GM18870 (cell line): ENCODE measurements at regions not wholly inside any gene's neighbourhood (a gene's known extent, or its start where the extent isn't known, plus 50 kb on each side); places are given as distances from the start of the nearest gene placed in this dataset.
"Not testable (repeated sequence)": the region's sequence is repeated elsewhere in the genome, so short reads cannot be mapped to it uniquely, and the experiment has no call there.

Source experiments
- ATAC-seq: cut with Tn5 transposase; IDR thresholded peaks from one replicate; pipeline ENCODE4 v1.9.1; 2021; ENCODE audit warnings: moderate library complexity; ENCODE audit not compliant: unreplicated experiment

DNA sequence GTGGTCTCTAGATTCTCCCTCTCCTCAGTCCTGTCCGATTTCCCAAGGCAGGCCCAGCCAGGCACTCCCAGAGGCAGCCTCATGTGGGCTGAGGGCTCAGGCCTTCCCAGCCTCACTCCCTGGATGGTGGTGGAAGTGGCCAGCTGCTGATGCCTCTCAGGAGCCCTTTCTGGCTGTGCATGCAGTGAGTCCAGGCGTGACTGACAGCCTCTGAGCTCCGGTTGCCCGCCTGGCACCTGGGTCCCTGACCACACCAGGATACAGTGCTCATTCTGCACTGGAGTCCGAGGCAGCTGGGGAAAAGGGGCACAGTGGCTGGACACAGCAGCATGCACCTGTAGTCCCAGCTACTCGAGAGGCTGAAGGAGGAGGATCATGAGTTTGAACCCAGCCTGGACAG, 132.6 kb downstream of the CUL2 start:
- ATAC-seq = no peak

DNA sequence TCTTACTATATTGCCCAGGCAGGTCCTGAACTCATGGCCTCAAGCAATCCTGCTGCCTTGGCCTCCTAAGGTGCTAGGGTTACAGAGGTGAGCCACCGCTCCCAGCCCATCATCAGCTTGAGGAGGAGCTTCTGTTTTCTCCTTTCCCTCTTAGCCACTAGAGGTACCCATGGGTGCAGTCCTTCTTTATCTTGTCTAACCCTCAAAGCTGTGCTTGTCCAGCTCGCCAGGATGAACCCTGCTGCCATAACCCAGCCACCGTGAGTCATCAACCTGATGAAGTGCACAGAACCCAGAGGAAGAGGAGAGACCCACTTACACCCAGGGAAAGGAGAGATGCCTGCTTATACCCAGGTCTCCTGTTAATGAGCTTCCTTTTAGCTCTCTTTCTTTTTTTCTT, 133.4 kb downstream of the CUL2 start:
- no peak for ATAC-seq

DNA sequence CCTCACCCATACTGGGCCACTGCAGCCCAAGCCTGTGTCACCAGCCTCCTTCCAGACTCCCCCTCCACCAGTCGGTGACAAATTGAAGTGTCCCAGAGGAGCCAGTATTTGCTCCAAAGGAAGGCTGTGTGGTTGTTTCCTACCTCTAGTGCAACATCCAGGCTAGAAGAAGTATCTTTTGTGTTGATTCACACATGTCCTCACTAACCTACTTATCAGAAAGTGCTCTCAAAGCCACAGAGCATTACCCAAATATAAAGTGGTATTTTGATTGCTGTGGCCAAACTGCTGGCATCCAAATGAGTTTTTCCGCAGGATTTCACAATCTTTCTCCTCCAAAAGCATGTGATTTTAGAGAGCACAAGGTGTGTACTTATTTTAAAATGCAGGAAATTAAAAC, 134.8 kb downstream of the CUL2 start:
- no peak for ATAC-seq

DNA sequence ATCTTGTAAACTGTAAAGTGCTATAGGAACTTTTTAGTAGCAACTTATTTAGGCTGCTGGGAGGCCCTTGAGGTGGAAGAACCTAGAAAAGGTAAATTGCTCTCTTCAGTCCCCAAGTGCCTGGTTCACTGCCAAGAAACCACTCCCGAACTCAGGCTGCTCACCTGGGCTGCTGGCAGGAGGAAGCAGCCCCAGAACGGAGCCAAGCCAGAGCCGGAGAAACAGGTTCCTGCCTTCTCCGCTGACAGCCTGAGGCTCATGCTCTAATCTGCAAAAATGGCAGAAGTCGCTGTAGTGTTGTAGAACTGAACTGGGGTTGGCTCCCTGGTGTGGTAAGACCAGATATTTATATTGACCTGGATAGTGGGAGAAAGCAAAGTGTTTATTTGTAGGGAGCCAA, 136.0 kb downstream of the CUL2 start:
- ATAC-seq = no peak

DNA sequence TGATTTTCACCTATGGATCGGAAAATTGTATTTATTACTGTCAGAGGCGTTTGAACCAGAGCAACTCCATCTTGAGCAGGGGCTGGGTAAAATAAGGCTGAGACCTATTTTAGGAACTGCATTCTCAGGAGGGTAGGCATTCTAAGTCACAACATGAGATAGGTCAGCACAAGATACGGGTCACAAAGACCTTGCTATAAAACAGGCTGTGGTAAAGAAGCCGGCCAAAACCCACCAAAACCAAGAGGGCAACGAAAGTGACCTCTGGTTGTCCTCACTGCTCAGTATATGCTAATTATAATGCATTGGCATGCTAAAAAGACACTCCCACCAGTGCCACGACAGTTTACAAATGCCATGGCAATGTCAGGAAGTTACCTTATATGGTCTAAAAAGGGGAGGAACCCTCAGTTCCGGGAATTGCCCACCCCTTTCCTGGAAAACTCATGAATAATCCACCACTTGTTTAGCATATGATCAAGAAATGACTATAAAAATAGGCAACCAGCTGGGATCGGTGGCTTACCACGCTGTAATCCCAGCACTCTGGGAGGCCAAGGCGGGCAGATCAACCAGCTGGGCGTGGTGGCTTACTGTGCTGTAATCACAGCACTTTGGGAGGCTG, 136.3 kb upstream of the PARD3 start:
- ATAC-seq = not testable (repeated sequence)

DNA sequence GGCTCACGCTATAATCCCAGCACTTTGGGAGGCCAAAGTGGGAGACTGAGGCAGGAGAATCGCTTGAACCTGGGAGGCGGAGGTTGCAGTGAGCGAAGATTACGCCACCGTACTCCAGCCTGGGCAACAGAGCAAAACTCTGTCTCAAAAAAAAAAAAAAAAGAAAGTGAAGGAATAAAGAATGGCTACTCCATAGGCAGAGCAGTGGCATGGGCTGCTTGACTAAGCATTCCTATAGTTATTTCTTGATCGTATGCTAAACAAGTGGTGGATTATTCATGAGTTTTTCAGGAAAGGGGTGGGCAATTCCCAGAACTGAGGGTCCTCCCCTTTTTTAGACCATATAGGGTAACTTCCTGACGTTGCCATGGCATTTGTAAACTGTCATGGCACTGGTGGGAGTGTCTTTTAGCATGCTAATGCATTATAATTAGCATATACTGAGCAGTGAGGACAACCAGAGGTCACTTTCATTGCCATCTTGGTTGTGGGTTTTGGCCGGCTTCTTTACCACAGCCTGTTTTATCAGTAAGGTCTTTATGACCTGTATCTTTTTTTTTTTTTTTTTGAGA, 130.9 kb upstream of the PARD3 start:
- not testable (repeated sequence) for ATAC-seq

DNA sequence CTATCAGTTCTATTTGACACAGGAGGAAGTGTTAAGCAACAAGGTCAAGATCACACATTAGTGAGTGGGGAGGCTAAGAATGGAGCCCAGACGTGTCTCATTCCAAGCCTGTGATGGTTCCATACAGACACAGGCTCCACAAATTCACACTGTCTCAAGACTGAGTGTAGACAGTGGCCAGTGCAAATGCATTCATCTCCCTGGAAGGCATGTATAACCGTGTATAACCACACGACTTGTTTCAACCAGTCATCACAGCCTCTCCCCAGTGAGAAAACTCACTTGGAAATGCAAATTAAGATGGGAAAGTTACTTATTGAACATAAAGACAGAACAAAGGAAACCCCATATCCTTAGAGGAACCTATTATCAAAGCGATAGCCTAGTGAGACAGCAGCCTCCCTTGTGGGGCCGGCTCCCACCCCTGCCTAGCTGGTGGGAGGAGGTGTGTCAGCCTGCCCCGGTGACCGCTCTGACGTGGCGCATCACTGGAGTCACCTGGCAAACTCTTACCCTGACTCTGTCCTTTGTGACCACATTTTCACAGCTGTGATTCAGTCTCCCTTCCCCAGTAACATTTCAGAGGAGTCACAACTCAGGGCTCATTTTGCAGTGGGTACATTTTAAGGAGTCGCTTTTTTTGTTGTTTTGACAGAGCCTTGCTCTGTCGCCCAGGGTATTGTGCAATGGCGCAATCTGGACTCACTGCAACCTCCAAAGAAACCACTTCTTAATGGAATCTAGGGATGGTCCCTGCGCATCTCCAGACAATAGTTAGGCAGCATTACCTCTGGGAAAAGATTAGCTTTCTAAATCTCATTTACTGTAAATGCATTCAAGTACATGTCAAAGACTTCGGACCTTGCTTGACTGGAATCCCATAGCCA, 126.6 kb upstream of the PARD3 start:
- peak; percentile 77 for ATAC-seq

DNA sequence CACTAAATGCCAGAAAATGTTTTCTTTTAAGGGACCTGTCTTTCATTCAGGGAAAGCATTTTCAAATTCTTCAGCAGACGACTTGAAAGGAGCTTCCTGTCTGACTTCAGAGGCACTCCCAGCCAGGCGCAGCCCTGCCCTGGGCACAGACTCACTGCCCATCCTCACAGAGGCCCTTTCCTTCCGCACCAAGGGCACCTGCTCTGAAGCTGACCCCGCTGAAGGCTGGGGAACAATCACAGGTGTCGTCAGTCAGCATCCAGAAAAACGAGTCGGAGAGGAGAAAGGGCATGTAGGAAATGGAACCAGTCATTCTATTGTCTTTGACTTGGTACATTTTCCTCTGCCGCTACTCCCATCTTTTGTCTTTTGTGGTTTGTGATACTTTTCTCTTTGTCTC, 125.3 kb upstream of the PARD3 start:
- no peak for ATAC-seq

DNA sequence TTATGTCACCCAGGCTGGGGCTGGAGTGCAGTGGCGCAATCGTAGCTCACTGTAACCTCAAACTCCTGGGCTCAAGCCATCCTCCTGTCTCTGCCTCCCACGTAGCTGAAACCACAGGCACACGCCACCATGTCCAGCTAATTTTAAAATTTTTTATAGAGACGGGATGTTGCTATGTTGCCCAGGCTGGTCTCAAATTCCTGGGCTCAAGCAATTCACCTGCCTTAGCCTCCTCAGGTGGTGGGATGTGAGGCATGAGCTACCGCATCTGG, 123.2 kb upstream of the PARD3 start:
- no peak for ATAC-seq

DNA sequence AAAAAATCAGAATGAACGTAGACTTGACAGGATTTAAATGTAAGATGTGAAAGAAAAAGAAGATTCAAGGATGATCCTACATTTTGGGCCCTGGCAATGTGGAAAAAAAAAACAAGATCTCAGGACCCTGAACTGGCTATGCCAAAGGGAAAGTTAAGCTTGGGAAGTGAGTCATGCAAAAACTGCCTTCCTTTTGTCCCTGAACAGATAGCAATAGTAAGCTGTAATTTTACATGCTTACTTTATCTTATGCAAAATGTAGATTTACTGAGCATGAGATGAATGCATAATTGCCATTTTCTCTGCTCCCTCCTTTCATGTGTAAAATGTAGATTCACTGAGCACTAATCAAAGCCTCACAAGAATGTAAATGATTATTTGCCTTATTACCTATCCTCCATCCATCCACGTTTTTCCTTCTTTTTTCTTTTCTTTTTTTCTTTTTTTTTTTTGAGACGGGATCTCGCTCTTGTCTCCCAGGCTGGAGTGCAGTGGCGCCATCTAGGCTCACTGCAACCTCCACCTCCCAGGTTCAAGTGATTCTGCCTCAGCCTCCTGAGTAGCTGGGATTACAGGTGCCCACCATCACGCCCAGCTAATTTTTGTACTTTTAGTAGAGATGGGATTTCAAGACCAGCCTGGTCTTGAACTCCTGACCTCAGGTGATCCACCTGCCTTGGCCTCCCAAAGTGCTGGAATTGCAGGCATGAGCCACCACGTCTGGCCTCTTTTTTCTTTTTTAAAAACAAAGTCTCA, 122.7 kb upstream of the PARD3 start:
- not testable (repeated sequence) for ATAC-seq

DNA sequence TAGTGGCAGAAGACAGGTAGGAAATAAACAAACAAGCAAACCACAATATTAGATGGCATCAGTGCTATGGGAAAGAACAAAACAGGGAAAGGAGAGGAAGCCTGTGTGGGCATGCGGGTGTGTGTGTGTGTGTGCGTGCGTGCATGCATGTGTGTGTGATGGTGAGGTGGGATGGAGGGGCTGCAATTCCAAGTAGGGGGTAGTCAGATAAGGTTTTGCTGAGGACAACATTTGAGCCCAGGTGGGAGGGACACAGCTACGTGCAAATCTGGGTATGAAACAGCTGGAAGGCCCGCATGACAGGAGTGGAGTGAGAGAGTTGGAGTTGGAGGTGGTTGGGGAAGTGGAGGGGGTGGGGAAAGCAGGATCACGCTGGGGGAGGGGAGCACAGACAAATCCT, 121.0 kb upstream of the PARD3 start:
- no peak for ATAC-seq

DNA sequence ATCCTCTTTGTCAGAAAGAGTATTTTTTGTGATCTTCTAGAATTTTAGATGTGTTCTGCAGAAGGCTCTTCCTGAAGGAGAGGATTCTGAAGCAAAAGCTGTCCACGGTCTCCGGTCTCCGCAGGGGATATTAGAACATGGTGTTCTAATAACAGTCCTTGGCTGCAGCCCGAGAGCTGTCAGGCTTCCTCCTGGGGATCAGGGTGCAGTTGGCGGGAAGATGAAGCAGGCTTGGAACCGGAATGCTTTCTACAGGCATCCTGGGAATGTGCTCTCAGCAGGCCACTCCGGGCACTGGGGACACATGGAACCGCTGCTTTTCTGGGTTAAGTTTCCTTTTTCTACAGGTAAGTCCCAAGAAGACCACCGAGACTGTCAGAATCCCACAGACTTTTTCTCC, 118.6 kb upstream of the PARD3 start:
- no peak for ATAC-seq

DNA sequence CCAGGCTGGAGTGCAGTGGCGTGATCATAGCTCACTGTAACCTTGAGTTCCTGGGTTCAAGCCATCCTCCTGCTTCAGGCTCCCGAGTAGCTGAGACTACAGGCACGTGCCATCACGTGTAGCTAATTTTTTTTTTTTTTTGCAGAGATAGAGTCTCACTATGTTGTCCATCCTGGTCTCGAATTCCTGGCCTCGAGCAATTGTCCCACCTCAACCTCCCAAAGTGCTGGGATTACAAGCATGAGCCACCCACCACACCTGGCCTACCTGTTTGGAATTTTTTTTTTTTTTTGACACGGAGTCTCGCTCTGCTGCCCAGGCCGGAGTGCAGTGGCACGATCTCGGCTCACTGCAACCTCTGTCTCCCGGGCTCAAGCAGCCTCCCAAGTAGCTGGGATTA, 117.1 kb upstream of the PARD3 start:
- no peak for ATAC-seq

DNA sequence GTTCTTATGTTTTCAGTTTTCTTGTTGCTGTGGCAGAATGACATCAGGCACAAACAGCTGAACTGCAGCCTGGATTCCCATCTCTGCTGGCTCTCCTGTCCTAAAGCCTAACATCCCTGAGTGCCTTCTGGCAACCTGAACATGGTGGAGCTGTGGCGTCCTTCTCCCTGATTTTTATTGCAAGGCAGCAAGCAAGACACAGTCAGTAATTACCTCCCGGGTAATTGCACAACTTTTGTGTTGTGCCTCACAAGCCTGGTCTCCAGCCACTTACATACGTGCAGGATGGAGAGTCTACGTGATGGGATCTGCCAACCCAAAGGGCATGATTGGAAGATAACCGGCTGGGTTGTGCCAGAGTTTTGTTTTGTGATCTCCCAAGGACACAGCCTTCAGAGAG, 116.1 kb upstream of the PARD3 start:
- no peak for ATAC-seq

DNA sequence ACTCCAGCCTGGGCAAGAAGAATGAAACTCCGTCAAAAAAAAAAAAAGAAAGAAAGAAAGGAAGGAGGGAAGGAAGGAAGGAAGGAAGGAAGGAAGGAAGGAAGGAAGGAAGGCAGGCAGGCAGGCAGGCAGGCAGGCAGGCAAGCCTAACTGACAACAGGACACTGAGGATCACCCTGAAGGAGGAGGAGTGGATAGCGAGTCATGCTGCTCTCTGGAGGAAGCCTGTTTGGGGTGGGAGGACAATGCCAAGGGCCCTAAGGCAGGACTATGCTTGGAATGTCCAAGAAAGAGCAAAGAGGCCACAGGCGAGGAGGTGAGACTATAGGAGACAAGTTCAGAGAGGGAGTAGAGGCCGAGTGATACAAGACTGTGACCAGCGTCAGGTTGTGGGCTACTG, 107.0 kb upstream of the PARD3 start:
- ATAC-seq = no peak

DNA sequence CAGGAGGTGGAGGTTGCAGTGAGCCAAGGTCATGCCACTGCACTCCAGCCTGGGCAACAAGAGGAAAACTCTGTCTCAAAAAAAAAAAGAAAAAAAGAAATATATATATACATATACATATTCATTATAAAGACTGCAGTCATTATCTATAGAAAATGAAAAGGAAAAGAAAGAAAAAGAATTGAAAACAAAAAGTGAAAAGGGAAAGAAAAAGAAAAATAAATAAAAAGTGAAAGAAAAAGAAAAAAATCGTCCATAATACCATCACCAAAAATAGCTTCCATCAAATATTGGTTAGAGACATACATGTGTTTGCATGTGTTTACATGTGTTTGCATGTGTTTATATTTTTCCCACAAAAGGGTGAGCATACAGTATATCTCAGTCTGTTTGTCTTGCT, 105.5 kb upstream of the PARD3 start:
- no peak for ATAC-seq

DNA sequence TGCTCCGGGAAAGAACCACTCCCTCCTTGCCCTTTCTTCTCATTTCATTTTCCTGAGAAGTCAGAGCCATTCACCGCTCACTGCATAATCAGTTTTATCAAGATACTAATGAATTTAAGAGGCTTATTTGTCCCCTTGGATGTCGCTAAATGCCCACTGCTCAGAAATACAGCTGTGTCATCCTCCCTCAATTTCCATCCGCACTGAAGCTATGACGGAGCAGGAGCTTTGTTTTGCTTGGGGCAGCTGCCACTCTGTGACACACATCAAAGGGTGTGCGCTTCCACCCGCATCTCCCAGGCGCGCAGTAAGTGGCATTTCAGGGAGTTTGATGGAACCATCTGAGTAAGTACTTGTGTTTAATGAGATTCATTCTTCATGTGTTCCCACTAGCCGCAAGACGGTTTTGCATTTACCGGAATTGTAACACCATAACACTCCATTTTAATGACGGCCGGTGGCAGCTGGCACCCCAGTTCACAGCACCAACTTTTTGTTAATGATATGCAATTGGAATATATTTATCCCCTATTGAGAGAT, 103.8 kb upstream of the PARD3 start:
- no peak for ATAC-seq

DNA sequence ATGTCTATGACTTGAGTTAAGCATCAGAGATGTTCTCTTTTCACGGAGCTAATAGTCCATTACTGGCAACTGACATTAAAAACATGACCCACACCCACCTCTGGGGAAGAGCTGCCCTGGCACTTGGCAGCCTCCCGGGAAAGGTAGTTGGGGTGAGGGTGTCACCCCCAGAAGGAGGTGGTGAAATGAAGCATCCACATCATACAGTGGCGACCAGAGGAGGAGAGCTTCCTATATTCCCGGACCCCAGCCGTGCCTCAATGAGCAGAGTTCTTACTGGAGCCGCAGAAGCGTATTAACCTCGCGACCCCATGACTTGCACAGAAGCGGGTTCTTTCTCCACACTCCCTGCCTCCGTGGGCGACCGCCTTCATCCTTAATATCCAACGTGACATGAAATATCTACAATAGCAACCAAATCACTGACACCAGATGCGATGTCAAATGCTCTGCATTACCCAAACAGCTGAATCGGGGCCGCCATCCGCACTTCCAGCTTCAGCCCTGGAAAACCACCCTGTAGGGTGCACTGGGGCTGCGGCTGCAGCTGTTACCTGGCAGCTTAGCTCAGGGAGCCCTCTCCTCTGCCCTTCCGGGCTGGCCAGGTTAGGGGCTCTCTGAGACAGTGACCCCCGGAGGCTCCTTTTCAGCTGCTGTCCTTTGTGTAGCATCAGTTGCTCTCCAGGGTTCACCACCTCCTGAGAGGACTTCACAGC, 103.1 kb upstream of the PARD3 start:
- no peak for ATAC-seq

DNA sequence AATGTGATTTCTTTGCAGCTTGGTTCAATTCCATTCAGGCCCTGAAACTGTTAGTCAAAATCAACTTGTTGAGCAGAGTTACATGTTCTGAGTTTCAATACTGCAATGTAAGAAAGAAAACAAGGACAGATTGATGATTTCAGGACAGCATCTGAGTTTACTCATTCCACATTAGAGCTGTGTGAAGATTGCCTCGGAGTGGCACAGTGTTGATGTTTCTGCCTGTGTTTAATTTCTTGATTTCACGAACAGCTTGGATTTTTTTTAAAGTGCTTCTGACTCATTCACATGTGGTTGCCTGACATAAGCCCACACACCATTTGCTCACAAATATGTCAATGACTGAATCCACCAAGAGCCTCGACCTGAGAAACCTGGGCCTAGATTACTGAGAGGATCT, 101.2 kb upstream of the PARD3 start:
- no peak for ATAC-seq

DNA sequence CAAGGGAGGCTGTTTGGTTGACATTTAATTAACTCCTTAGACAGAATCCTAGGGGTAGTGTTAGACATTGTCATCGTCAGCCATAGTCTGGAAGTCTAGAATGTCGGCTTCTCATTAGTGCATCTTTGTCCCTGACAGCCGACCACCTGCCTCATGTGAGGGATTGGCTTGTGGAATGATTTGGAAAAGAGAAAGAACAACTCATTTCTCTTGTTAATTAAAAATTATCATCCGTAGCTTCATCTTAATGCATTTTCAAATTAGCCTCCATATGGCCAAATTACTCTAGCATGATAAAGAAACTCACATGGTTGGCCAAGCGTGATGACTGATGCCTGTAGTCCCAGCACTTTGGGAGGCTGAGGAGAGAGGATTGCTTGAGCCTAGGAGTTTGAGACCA, 97.7 kb upstream of the PARD3 start:
- ATAC-seq = no peak

DNA sequence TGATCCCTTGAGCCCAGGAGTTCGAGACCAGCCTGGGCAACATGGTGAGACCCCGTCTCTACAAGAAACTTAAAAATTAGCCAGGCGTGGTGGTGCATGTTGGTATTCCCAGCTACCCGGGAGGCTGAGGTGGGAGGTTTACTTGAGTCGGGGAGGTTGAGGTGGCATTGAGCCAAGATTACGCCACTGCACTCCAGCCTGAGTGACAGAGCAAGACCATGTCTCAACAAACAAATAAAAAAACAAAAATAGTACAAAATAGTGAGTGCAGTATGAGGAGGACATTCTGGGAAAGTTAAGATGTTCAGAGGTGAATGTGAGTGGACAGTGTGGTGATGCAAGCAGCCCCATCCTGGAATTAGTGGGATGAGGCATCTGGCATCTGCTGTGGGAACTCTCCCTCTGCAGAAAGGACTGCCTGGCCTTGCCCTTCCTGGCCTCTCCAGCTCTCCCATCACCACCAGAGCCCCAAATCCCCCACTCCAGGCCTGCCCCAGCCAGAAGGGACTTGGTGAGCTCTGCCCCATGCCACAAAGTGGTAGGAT, 96.6 kb upstream of the PARD3 start:
- ATAC-seq = no peak
